Stomach (tissue), 8 donors: ENCODE measurements at regions not wholly inside any gene's neighbourhood (a gene's known extent, or its start where the extent isn't known, plus 50 kb on each side); places are given as distances from the start of the nearest gene placed in this dataset.

Experiments
- DNase-seq, 2 donors: peaks; one replicate each; pipeline versions ENCODE4 v3.0.0 to v3.0.0-alpha.2; 2013 to 2019
- H3K27ac ChIP-seq, 5 donors: fragments of 200-600 bp in 4 of 5; sonication (generic) in 4 of 5; one replicate each; pipeline ENCODE4 v1.5.1; 2013 to 2019; ENCODE audit warnings: mild to moderate bottlenecking in 1 of 5, moderate library complexity in 1 of 5
- H3K27me3 ChIP-seq, 3 donors: fragments of 200-600 bp; sonication (generic); one replicate each; pipeline ENCODE4 v1.5.1; 2017 to 2019; ENCODE audit warnings: mixed run types in 1 of 3
- H3K36me3 ChIP-seq, 4 donors: fragments of 200-600 bp; sonication (generic); 1 replicate in 3 of 4; 2 replicates in 1 of 4; pipeline ENCODE4 v1.5.1; 2016 to 2019
- H3K4me1 ChIP-seq, 4 donors: fragments of 200-600 bp; sonication (generic); one replicate each; pipeline ENCODE4 v1.5.1; 2016 to 2019
- H3K4me3 ChIP-seq, 4 donors: fragments of 200-600 bp; sonication (generic) in 3 of 4; one replicate each; pipeline ENCODE4 v1.5.1; 2016 to 2019; ENCODE audit warnings: mild to moderate bottlenecking in 1 of 4
- H3K9me3 ChIP-seq, 4 donors: fragments of 200-600 bp; sonication (generic); one replicate each; pipeline ENCODE4 v1.5.1; 2016 to 2019
- EP300 ChIP-seq: sonication (generic); formaldehyde crosslinking; IDR thresholded peaks from one replicate; pipeline ENCODE4 v1.6.1; 2017; ENCODE audit warnings: antibody characterized with exemption
- POLR2A ChIP-seq, 4 donors: fragments of 450-650 bp; IDR thresholded peaks; one replicate each; pipeline ENCODE4 v1.6.1; 2016; ENCODE audit warnings: antibody characterized with exemption in 4 of 4, control low read depth in 2 of 4, mild to moderate bottlenecking in 1 of 4, moderate library complexity in 1 of 4
- POLR2AphosphoS5 ChIP-seq, 3 donors: sonication (generic); formaldehyde crosslinking; IDR thresholded peaks; one replicate each; pipeline ENCODE4 v1.6.1; 2016; ENCODE audit warnings: antibody characterized with exemption in 3 of 3
- WGBS, 5 donors: extraction: QIAGEN DNeasy Blood & Tissue Kit in 3 of 5; methylation state at CpG; one replicate each; pipeline versions ENCODE4 v1.1.5 to v1.1.7; 2013 to 2018; 5-methylcytosine and 5-hydroxymethylcytosine counted together
- intact Hi-C: fragments of 100-400 bp; cut with DNase I; formaldehyde crosslinking; loops from one replicate; pipeline ENCODE4 v1.15.1; 2023; ENCODE audit warnings: low total_unique reads
- TF ChIP-seq, protein P1 (sequence below), 7 experiments: fragments of 450-650 bp in 4 of 7; fragments of 200-600 bp in 3 of 7; sonication (generic) in 3 of 7; IDR thresholded peaks; one replicate each; pipeline ENCODE4 v1.5.1; 2016 to 2019; ENCODE audit warnings: antibody characterized with exemption in 7 of 7, control low read depth in 2 of 7, mild to moderate bottlenecking in 1 of 7
- donor health status: healthy with polysubstance abuse.
- donor health status: Bipolar disorder and iron deficiency.
- donor health status: healthy.

GRCh38 chr12:28793581-28794151 is 355.4 kb upstream of the FAR2 start:
- Histone ChIP-seq H3K4me1 (no peaks in the 10 kb centered on the region), H3K27ac (no peak overlapping the region), H3K4me3 (no peak overlapping the region), H3K9me3 (no peaks in the 10 kb centered on the region), H3K36me3 (no peaks in the 10 kb centered on the region), H3K27me3 (no peaks in the 10 kb centered on the region)
- TF ChIP-seq POLR2AphosphoS5 (IDR thresholded peaks at IDR 0.05) (no peak), EP300 (no peak), POLR2A (IDR thresholded peaks at IDR 0.05) (no peak)
- TF ChIP-seq, protein P1, sequence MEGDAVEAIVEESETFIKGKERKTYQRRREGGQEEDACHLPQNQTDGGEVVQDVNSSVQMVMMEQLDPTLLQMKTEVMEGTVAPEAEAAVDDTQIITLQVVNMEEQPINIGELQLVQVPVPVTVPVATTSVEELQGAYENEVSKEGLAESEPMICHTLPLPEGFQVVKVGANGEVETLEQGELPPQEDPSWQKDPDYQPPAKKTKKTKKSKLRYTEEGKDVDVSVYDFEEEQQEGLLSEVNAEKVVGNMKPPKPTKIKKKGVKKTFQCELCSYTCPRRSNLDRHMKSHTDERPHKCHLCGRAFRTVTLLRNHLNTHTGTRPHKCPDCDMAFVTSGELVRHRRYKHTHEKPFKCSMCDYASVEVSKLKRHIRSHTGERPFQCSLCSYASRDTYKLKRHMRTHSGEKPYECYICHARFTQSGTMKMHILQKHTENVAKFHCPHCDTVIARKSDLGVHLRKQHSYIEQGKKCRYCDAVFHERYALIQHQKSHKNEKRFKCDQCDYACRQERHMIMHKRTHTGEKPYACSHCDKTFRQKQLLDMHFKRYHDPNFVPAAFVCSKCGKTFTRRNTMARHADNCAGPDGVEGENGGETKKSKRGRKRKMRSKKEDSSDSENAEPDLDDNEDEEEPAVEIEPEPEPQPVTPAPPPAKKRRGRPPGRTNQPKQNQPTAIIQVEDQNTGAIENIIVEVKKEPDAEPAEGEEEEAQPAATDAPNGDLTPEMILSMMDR (IDR thresholded peaks at IDR 0.05) = no peak
- intact Hi-C loops = no loop called here
- DNase-seq = peak in 1 of 2 donors; percentile 17
- WGBS, 5 donors = 61 to 81% (median 76%) methylated on average over 3 of the region's 3 CpGs

GRCh38 chr12:28794211-28794610 is 354.9 kb upstream of the FAR2 start:
- WGBS, 5 donors = 65 to 83% (median 70%) methylated on average over 5 of the region's 5 CpGs
- no peak for DNase-seq
- H3K27me3 ChIP-seq = no peaks in the 10 kb centered on the region
- no peaks in the 10 kb centered on the region for H3K9me3 ChIP-seq
- no peaks in the 10 kb centered on the region for H3K36me3 ChIP-seq
- TF ChIP-seq POLR2AphosphoS5 (IDR thresholded peaks at IDR 0.05) = no peak
- no peak for TF ChIP-seq EP300
- TF ChIP-seq POLR2A (IDR thresholded peaks at IDR 0.05) = no peak
- TF ChIP-seq, protein P1 (IDR thresholded peaks at IDR 0.05) = no peak
- no peak overlapping the region for H3K27ac ChIP-seq
- H3K4me3 ChIP-seq = no peak overlapping the region
- intact Hi-C loops = no loop called here
- H3K4me1 ChIP-seq = no peaks in the 10 kb centered on the region

DNA sequence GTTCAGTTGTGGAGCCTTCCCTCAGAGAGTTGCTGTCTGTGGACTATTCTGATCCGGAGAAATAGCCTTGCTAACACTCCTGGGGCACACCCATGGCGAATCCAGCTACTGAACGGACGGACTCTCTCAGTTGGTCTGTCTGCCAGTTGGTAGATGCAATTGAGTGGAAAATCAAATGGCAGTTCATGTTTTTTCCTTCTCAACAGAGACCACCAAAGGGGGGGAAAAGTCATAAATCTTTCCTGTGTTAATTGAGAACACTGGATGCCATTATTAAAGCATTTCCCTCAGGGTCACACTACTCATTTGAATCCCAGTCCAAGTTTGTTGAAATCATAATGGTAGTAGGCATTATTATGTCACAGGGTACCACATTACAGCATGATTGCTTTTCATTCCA is 354.3 kb upstream of the FAR2 start:
- no peak for DNase-seq
- Histone ChIP-seq H3K36me3 (no peaks in the 10 kb centered on the region), H3K27me3 (no peaks in the 10 kb centered on the region), H3K9me3 (no peaks in the 10 kb centered on the region), H3K4me1 (no peaks in the 10 kb centered on the region), H3K27ac (no peak overlapping the region), H3K4me3 (no peak overlapping the region)
- WGBS, 5 donors = 70 to 93% (median 91%) methylated on average over 4 of the region's 4 CpGs
- intact Hi-C loops = no loop called here
- TF ChIP-seq POLR2A (IDR thresholded peaks at IDR 0.05) (no peak), POLR2AphosphoS5 (IDR thresholded peaks at IDR 0.05) (no peak), EP300 (no peak)
- TF ChIP-seq, protein P1 (IDR thresholded peaks at IDR 0.05) = no peak

DNA sequence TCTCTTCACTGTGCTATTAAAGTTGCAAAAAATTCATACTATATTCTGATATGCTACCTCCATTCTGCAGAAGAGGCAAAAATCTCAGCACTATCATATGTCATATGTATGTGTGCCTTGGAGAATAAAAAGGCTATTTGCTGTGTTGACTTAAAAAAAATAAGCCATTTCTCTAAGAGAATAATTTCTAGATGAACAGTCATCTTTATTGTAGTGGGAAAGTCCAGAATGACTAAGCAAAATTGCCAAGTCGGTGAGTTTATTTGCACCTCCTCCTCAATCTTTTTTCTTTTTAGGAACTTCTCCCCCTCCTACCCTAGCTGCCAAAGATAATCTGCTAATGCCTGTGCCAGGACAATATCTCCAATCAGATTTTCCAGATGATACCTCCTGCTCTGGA is 353.8 kb upstream of the FAR2 start:
- intact Hi-C loops = no loop called here
- H3K4me3 ChIP-seq = no peak overlapping the region

More for the DNA sequence above, 353.8 kb upstream of the FAR2 start:
- 32 to 62% (median 52%) methylated on average over 1 of the region's 1 CpG for WGBS, 5 donors
- Histone ChIP-seq H3K9me3 (no peaks in the 10 kb centered on the region), H3K27ac (no peak overlapping the region), H3K27me3 (no peaks in the 10 kb centered on the region), H3K4me1 (no peaks in the 10 kb centered on the region), H3K36me3 (no peaks in the 10 kb centered on the region)
- no peak for DNase-seq
- TF ChIP-seq, protein P1 (IDR thresholded peaks at IDR 0.05) = no peak
- TF ChIP-seq POLR2AphosphoS5 (IDR thresholded peaks at IDR 0.05) = no peak
- no peak for TF ChIP-seq POLR2A (IDR thresholded peaks at IDR 0.05)
- TF ChIP-seq EP300 = no peak
